H1 (cell line): ENCODE measurements at regions not wholly inside any gene's neighbourhood (a gene's known extent, or its start where the extent isn't known, plus 50 kb on each side); places are given as distances from the start of the nearest gene placed in this dataset.

Experiments
- CTCF ChIA-PET: fragments of 300-600 bp; sonication (Branson Sonifier 250); formaldehyde crosslinking; loops from one replicate; lab custom pipeline; 2021; ENCODE audit not compliant: partially characterized antibody; lab: Charles Lee
- POLR2A ChIA-PET: fragments of 300-600 bp; sonication (Branson Sonifier 250); formaldehyde crosslinking; loops from one replicate; lab custom pipeline; 2021; ENCODE audit warnings: inconsistent platforms; ENCODE audit not compliant: partially characterized antibody; lab: Charles Lee
- DNase-seq, 2 experiments: peaks; one replicate each; pipeline versions ENCODE4 v3.0.0 to v3.0.0-alpha.2; 2010 to 2022; ENCODE audit warnings: low spot score in 2 of 2, low read depth in 1 of 2, mixed read lengths in 1 of 2
- FAIRE-seq: peaks from 2 replicates; lab custom pipeline; 2011; peaks lifted over from hg19 to GRCh38; lab: Jason Lieb, UNC
- H2AFZ ChIP-seq: 2 replicates; pipeline ENCODE4 v1.8.1; 2012; ENCODE audit warnings: low read length, inconsistent platforms
- H2AK5ac ChIP-seq: 2 replicates; pipeline ENCODE4 v1.6.1; 2013; ENCODE audit warnings: low read depth, low read length
- H2BK120ac ChIP-seq: replicated peaks from 2 replicates; pipeline ENCODE3; 2013; ENCODE audit warnings: low read depth, low read length, inconsistent platforms
- H2BK12ac ChIP-seq: 2 replicates; pipeline ENCODE4 v1.6.1; 2013; ENCODE audit warnings: low read depth, low read length
- H2BK15ac ChIP-seq: 2 replicates; pipeline ENCODE4 v1.6.1; 2013; ENCODE audit warnings: low read length
- H2BK20ac ChIP-seq: 2 replicates; pipeline ENCODE4 v1.6.1; 2013; ENCODE audit warnings: low read length
- H2BK5ac ChIP-seq: 2 replicates; pipeline ENCODE4 v1.6.1; 2013; ENCODE audit warnings: low read depth, low read length
- H3K14ac ChIP-seq: 2 replicates; pipeline ENCODE4 v1.6.1; 2013; ENCODE audit warnings: inconsistent platforms; ENCODE audit not compliant: insufficient read length
- H3K18ac ChIP-seq: 2 replicates; pipeline ENCODE4 v1.6.1; 2013; ENCODE audit warnings: low read length; ENCODE audit errors: extremely low read depth
- H3K23ac ChIP-seq: 2 replicates; pipeline ENCODE4 v1.6.1; 2013; ENCODE audit warnings: inconsistent platforms; ENCODE audit not compliant: insufficient read length
- H3K23me2 ChIP-seq: 2 replicates; pipeline ENCODE4 v1.6.1; 2013; ENCODE audit warnings: low read depth, low read length
- H3K27ac ChIP-seq: 2 replicates; pipeline ENCODE4 v1.6.1; 2011; ENCODE audit warnings: low read depth, low read length, inconsistent platforms
- H3K27me3 ChIP-seq, 4 experiments: replicated peaks in 1 of 4; 1 replicate in 1 of 4; 2 replicates in 3 of 4; pipeline versions ENCODE4 v1.6.1 to v1.8.1; 2011 to 2013; ENCODE audit warnings: low read length in 3 of 4, mild to moderate bottlenecking in 3 of 4, inconsistent platforms in 2 of 4, mixed read lengths in 2 of 4, moderate library complexity in 1 of 4; ENCODE audit not compliant: control insufficient read depth in 3 of 4, insufficient read depth in 3 of 4; ENCODE audit errors: extremely low read depth in 1 of 4
- H3K36me3 ChIP-seq, 4 experiments: 2 replicates each; pipeline versions ENCODE4 v1.6.1 to v1.8.1; 2011 to 2013; ENCODE audit warnings: mild to moderate bottlenecking in 4 of 4, low read length in 3 of 4, moderate library complexity in 2 of 4, control low read depth in 1 of 4, inconsistent platforms in 1 of 4; ENCODE audit not compliant: insufficient read depth in 4 of 4, control insufficient read depth in 2 of 4
- H3K4ac ChIP-seq: replicated peaks from 2 replicates; pipeline ENCODE3; 2013; ENCODE audit warnings: low read length, low read depth, mixed read lengths, inconsistent platforms; ENCODE audit not compliant: insufficient read length
- H3K4me1 ChIP-seq, 4 experiments: replicated peaks in 1 of 4; 1 replicate in 1 of 4; 2 replicates in 3 of 4; pipeline versions ENCODE4 v1.6.1 to v1.8.1; 2011 to 2013; ENCODE audit warnings: low read length in 3 of 4, inconsistent platforms in 2 of 4, mixed read lengths in 1 of 4; ENCODE audit not compliant: insufficient read depth in 4 of 4, control insufficient read depth in 3 of 4
- H3K4me2 ChIP-seq, 2 experiments: 2 replicates each; pipeline versions ENCODE4 v1.6.1 to v1.8.1; 2011 to 2013; ENCODE audit warnings: low read depth in 2 of 2, low read length in 2 of 2, control low read depth in 1 of 2, inconsistent platforms in 1 of 2, mild to moderate bottlenecking in 1 of 2; ENCODE audit not compliant: insufficient read depth in 1 of 2
- H3K4me3 ChIP-seq, 4 experiments: fragments of 200-600, 300-600 bp in 1 of 4; sonication (generic), shearing (Covaris generic), sonication (Bioruptor Twin) in 1 of 4; 2 replicates each; pipeline versions ENCODE4 v1.5.1 to v1.8.1; 2011 to 2016; ENCODE audit warnings: low read length in 4 of 4, low read depth in 3 of 4, control low read depth in 2 of 4, inconsistent platforms in 2 of 4, mild to moderate bottlenecking in 2 of 4, mixed read lengths in 1 of 4, moderate library complexity in 1 of 4; ENCODE audit not compliant: insufficient read depth in 2 of 4; ENCODE audit errors: extremely low read depth in 1 of 4
- H3K56ac ChIP-seq: replicated peaks from 2 replicates; pipeline ENCODE3; 2013; ENCODE audit warnings: low read depth, mild to moderate bottlenecking, mixed read lengths, low read length, inconsistent platforms; ENCODE audit not compliant: insufficient read length
- H3K79me1 ChIP-seq: 2 replicates; pipeline ENCODE4 v1.6.1; 2013; ENCODE audit warnings: low read depth, low read length, control low read depth
- H3K79me2 ChIP-seq, 2 experiments: 2 replicates each; pipeline versions ENCODE4 v1.6.1 to v1.8.1; 2012 to 2013; ENCODE audit warnings: low read length in 2 of 2, mild to moderate bottlenecking in 2 of 2, inconsistent platforms in 1 of 2; ENCODE audit not compliant: insufficient read depth in 2 of 2, control insufficient read depth in 1 of 2
- H3K9ac ChIP-seq, 4 experiments: replicated peaks in 1 of 4; 1 replicate in 1 of 4; 2 replicates in 3 of 4; pipeline versions ENCODE4 v1.6.1 to v1.8.1; 2011 to 2013; ENCODE audit warnings: low read depth in 3 of 4, low read length in 3 of 4, control low read depth in 2 of 4, mild to moderate bottlenecking in 2 of 4, moderate library complexity in 2 of 4, inconsistent platforms in 1 of 4; ENCODE audit errors: extremely low read depth in 1 of 4
- H3K9me3 ChIP-seq, 2 experiments: 2 replicates each; pipeline versions ENCODE4 v1.6.1 to v1.8.1; 2012 to 2013; ENCODE audit warnings: mild to moderate bottlenecking in 2 of 2, moderate library complexity in 2 of 2, control low read depth in 1 of 2, inconsistent platforms in 1 of 2, low read depth in 1 of 2, low read length in 1 of 2, mixed read lengths in 1 of 2; ENCODE audit not compliant: insufficient read depth in 2 of 2
- H4K20me1 ChIP-seq, 2 experiments: replicated peaks in 1 of 2; 2 replicates each; pipeline versions ENCODE3 to v1.8.1; 2011 to 2013; ENCODE audit warnings: inconsistent platforms in 2 of 2, low read length in 2 of 2, mild to moderate bottlenecking in 1 of 2; ENCODE audit not compliant: insufficient read depth in 2 of 2, control insufficient read depth in 1 of 2
- H4K5ac ChIP-seq: 2 replicates; pipeline ENCODE4 v1.6.1; 2013; ENCODE audit warnings: low read length, low read depth, mixed read lengths, inconsistent platforms; ENCODE audit not compliant: insufficient read length
- H4K8ac ChIP-seq: 2 replicates; pipeline ENCODE4 v1.8.0; 2013; ENCODE audit warnings: mild to moderate bottlenecking, moderate library complexity, low read length, inconsistent platforms; ENCODE audit not compliant: insufficient read depth; ENCODE audit errors: extremely low read depth
- H4K91ac ChIP-seq: replicated peaks from 2 replicates; pipeline ENCODE3; 2013; ENCODE audit warnings: low read length, mixed read lengths, inconsistent platforms; ENCODE audit not compliant: insufficient read length
- CTBP2 ChIP-seq: IDR thresholded peaks from 2 replicates; pipeline ENCODE4 v1.7.0; 2011; ENCODE audit warnings: borderline replicate concordance, mild to moderate bottlenecking, moderate library complexity, mixed read lengths, low read length; ENCODE audit not compliant: insufficient read depth, insufficient read length
- CTCF ChIP-seq, 3 experiments: IDR thresholded peaks; 1 replicate in 2 of 3; 2 replicates in 1 of 3; pipeline versions ENCODE4 v1.5.1 to v1.6.1; 2011; ENCODE audit warnings: low read length in 3 of 3, mild to moderate bottlenecking in 3 of 3, inconsistent platforms in 2 of 3, low read depth in 1 of 3, moderate library complexity in 1 of 3; ENCODE audit not compliant: insufficient read depth in 1 of 3; ENCODE audit errors: control extremely low read depth in 1 of 3
- E2F6 ChIP-seq: IDR thresholded peaks from 2 replicates; pipeline ENCODE4 v1.6.1; 2012; ENCODE audit warnings: inconsistent platforms
- EGR1 ChIP-seq: IDR thresholded peaks from 2 replicates; pipeline ENCODE4 v1.6.1; 2011; ENCODE audit warnings: low read depth, low read length, borderline replicate concordance
- JUN ChIP-seq: IDR thresholded peaks from 2 replicates; pipeline ENCODE4 v1.6.1; 2011; ENCODE audit warnings: low read depth, mild to moderate bottlenecking, improper control_type of control experiment, low read length
- KDM5A ChIP-seq: fragments of 200-600 bp; IDR thresholded peaks from 2 replicates; pipeline ENCODE4 v1.7.1; 2012; ENCODE audit warnings: mild to moderate bottlenecking, low read length, inconsistent platforms, mixed read lengths
- NRF1 ChIP-seq: IDR thresholded peaks from 2 replicates; pipeline ENCODE4 v1.6.1; 2011; ENCODE audit warnings: mild to moderate bottlenecking, low read depth, low read length, improper control_type of control experiment
- SIN3A ChIP-seq, 2 experiments: IDR thresholded peaks in 1 of 2; conservative IDR thresholded peaks in 1 of 2; 2 replicates each; pipeline ENCODE4 v1.6.1; 2011 to 2012; ENCODE audit warnings: low read length in 2 of 2, improper control_type of control experiment in 1 of 2, low read depth in 1 of 2, mild to moderate bottlenecking in 1 of 2
- SIX5 ChIP-seq: IDR thresholded peaks from 2 replicates; pipeline ENCODE4 v1.6.1; 2011; ENCODE audit warnings: mild to moderate bottlenecking, low read depth, low read length
- TCF12 ChIP-seq: IDR thresholded peaks from 2 replicates; pipeline ENCODE4 v1.6.1; 2011; ENCODE audit warnings: low read depth, mild to moderate bottlenecking, low read length
- ZNF274 ChIP-seq: IDR thresholded peaks from 2 replicates; pipeline ENCODE4 v1.7.0; 2012; ENCODE audit warnings: low read length, borderline replicate concordance; ENCODE audit errors: extremely low read depth
- WGBS, 2 experiments: shearing (Covaris generic) in 1 of 2; methylation state at CpG; one replicate each; pipeline versions ENCODE4 v1.1.6 to v1.1.7; 2013 to 2015; ENCODE audit warnings: low lambda C conversion rate in 2 of 2, mixed read lengths in 2 of 2, inconsistent platforms in 1 of 2, low coverage in 1 of 2, missing lambda C conversion rate in 1 of 2; ENCODE audit not compliant: insufficient replicate concordance in 2 of 2, insufficient coverage in 1 of 2, insufficient read length in 1 of 2; ENCODE audit errors: extremely low coverage in 1 of 2, missing lambda C conversion rate in 1 of 2; 5-methylcytosine and 5-hydroxymethylcytosine counted together

- Histone ChIP-seq H2BK15ac (no peak overlapping the region), H3K9ac (no peak overlapping the region), H2BK120ac (no peak overlapping the region), H3K23me2 (no peaks in the 10 kb centered on the region), H3K27me3 (no peaks in the 10 kb centered on the region; a peak in 1 of 7 replicates), H2AK5ac (no peak overlapping the region), H3K4me3 (no peak overlapping the region), H4K5ac (no peak overlapping the region), H3K18ac (no peak overlapping the region), H3K4ac (no peak overlapping the region), H3K36me3 (no peaks in the 10 kb centered on the region), H3K27ac (no peak overlapping the region), H2BK20ac (no peak overlapping the region), H3K56ac (no peak overlapping the region), H3K79me2 (no peaks in the 10 kb centered on the region), H4K8ac (no peak overlapping the region), H3K14ac (no peak overlapping the region), H3K4me1 (no peaks in the 10 kb centered on the region), H3K23ac (no peak overlapping the region), H2AFZ (no peak overlapping the region), H3K4me2 (no peak overlapping the region), H4K20me1 (no peaks in the 10 kb centered on the region), H3K9me3 (no peaks in the 10 kb centered on the region), H3K79me1 (no peaks in the 10 kb centered on the region), H2BK5ac (no peak overlapping the region), H2BK12ac (no peak overlapping the region), H4K91ac (no peak overlapping the region)
- ChIA-PET CTCF (interaction anchor here (1.2 kb wide), 1 partner anchor 75 kb away, joined by 3 read pairs; no protein-coding TSS in a partner anchor), POLR2A (interaction anchor here (0.6 kb wide), 1 partner anchor 19 kb away, joined by 4 read pairs; no protein-coding TSS in a partner anchor)
- WGBS, 2 experiments: 81% methylated on average over 2 of the region's 2 CpGs; no CpG with 5 or more reads in 1 of the 2 experiments
- no peak for FAIRE-seq
- no peak for DNase-seq
- TF ChIP-seq NRF1: no peak
- TF ChIP-seq TCF12: no peak
- TF ChIP-seq CTBP2: no peak
- TF ChIP-seq SIX5: no peak
- no peak for TF ChIP-seq ZNF274
- no peak for TF ChIP-seq KDM5A
- no peak for TF ChIP-seq SIN3A (conservative IDR thresholded peaks at IDR 0.05 in 1 of 2, IDR thresholded peaks at IDR 0.05 in 1 of 2; ENCODE audit: low read depth in 1 of 2, low read length in 2 of 2)
- TF ChIP-seq JUN: no peak
- no peak for TF ChIP-seq CTCF (IDR thresholded peaks at IDR 0.05; ENCODE audit: control extremely low read depth in 1 of 3, insufficient read depth in 1 of 3, low read depth in 1 of 3, low read length in 3 of 3)
- no peak for TF ChIP-seq EGR1
- no peak for TF ChIP-seq E2F6
These were observed 204.5 kb downstream of the LSM5 start for GRCh38 chr7:32285698-32286097.
